Spleen (tissue), 11 donors: ENCODE measurements at regions not wholly inside any gene's neighbourhood (a gene's known extent, or its start where the extent isn't known, plus 50 kb on each side); places are given as distances from the start of the nearest gene placed in this dataset.
A peak's percentile ranks its signal among the peaks of the same experiment; 100 is the strongest.

Experiments used
- DNase-seq: peaks from one replicate; pipeline ENCODE4 v3.0.0-alpha.2; 2020
- H3K27ac ChIP-seq, 8 donors: fragments of 200-600 bp; sonication (generic) in 7 of 8; 1 replicate in 4 of 8; 2 replicates in 4 of 8; pipeline versions ENCODE4 v1.5.0 to v1.8.0; 2016 to 2021; ENCODE audit warnings: inconsistent platforms in 4 of 8, mild to moderate bottlenecking in 4 of 8, moderate library complexity in 1 of 8
- H3K27me3 ChIP-seq, 7 donors: fragments of 200-600 bp; sonication (generic) in 6 of 7; replicated peaks in 1 of 7; 1 replicate in 4 of 7; 2 replicates in 3 of 7; pipeline versions ENCODE4 v1.5.0 to v1.8.0; 2016 to 2021; ENCODE audit warnings: inconsistent platforms in 3 of 7, mild to moderate bottlenecking in 1 of 7
- H3K36me3 ChIP-seq, 6 donors: fragments of 200-600 bp; sonication (generic) in 5 of 6; 1 replicate in 4 of 6; 2 replicates in 2 of 6; pipeline versions ENCODE4 v1.5.0 to v1.8.0; 2016 to 2021; ENCODE audit warnings: inconsistent platforms in 2 of 6
- H3K4me1 ChIP-seq, 6 donors: fragments of 200-600 bp; sonication (generic) in 5 of 6; 1 replicate in 3 of 6; 2 replicates in 3 of 6; pipeline versions ENCODE4 v1.5.0 to v1.8.0; 2016 to 2021; ENCODE audit warnings: inconsistent platforms in 3 of 6
- H3K4me3 ChIP-seq, 8 donors: fragments of 200-600 bp; sonication (generic) in 7 of 8; 1 replicate in 4 of 8; 2 replicates in 4 of 8; pipeline versions ENCODE4 v1.5.0 to v1.8.0; 2016 to 2021; ENCODE audit warnings: inconsistent platforms in 4 of 8, mild to moderate bottlenecking in 4 of 8, moderate library complexity in 2 of 8
- H3K9me3 ChIP-seq, 8 donors: fragments of 200-600 bp; sonication (generic) in 7 of 8; 1 replicate in 4 of 8; 2 replicates in 4 of 8; pipeline versions ENCODE4 v1.5.0 to v1.8.0; 2016 to 2021; ENCODE audit warnings: inconsistent platforms in 4 of 8
- CTCF ChIP-seq, 11 experiments: fragments of 200-600 bp in 7 of 11; fragments of 450-650 bp in 4 of 11; sonication (generic) in 4 of 11; IDR thresholded peaks in 8 of 11; conservative IDR thresholded peaks in 3 of 11; 1 replicate in 7 of 11; 2 replicates in 4 of 11; pipeline versions ENCODE4 v1.4.0 to v1.8.0; 2016 to 2021; ENCODE audit warnings: antibody characterized with exemption in 11 of 11, inconsistent platforms in 4 of 11, mild to moderate bottlenecking in 1 of 11
- POLR2A ChIP-seq, 3 donors: fragments of 450-650 bp; IDR thresholded peaks; one replicate each; pipeline ENCODE4 v1.5.1; 2017; ENCODE audit warnings: antibody characterized with exemption in 3 of 3, mild to moderate bottlenecking in 1 of 3
- POLR2AphosphoS5 ChIP-seq, 3 donors: sonication (generic); formaldehyde crosslinking; IDR thresholded peaks; one replicate each; pipeline ENCODE4 v1.5.1; 2017; ENCODE audit warnings: antibody characterized with exemption in 3 of 3
- WGBS, 5 donors: extraction: QIAGEN DNeasy Blood & Tissue Kit in 3 of 5; methylation state at CpG; one replicate each; pipeline versions ENCODE4 v1.1.5 to v1.1.7; 2013 to 2018; 5-methylcytosine and 5-hydroxymethylcytosine counted together
- intact Hi-C: fragments of 100-400 bp; cut with DNase I; formaldehyde crosslinking; loops from one replicate; pipeline ENCODE4 v1.15.0; 2023; ENCODE audit warnings: low total_unique reads
- donor health status: healthy with polysubstance abuse.
- donor health status: DM: no; HTN: no; CAD: no; lungs with moderate emphysema.
- donor health status: DM: no; HTN: no; CAD: no.
- donor health status: Bipolar disorder and iron deficiency.
- donor health status: healthy.
- donor health status: DM: no; HTN: no; CAD: no.
- donor health status: DM: yes; HTN: yes; CAD: no.

GRCh38 chr13:107217251-107217650, 649.3 kb upstream of the ARGLU1 start:
- Histone ChIP-seq H3K9me3 (no peaks in the 10 kb centered on the region), H3K4me3 (no peak overlapping the region), H3K27me3 (no peaks in the 10 kb centered on the region), H3K27ac (no peak overlapping the region), H3K4me1 (no peaks in the 10 kb centered on the region), H3K36me3 (no peaks in the 10 kb centered on the region)
- DNase-seq = no peak
- intact Hi-C loops = no loop called here
- WGBS, 5 donors = 74 to 94% (median 86%) methylated on average over 6 of the region's 6 CpGs
- TF ChIP-seq CTCF (IDR thresholded peaks at IDR 0.05 in 8 of 11, conservative IDR thresholded peaks at IDR 0.05 in 3 of 11) = no peak
- TF ChIP-seq POLR2A (IDR thresholded peaks at IDR 0.05) = no peak
- TF ChIP-seq POLR2AphosphoS5 (IDR thresholded peaks at IDR 0.05) = no peak

GRCh38 chr13:107216046-107216755, 648.3 kb upstream of the ARGLU1 start:
- Histone ChIP-seq H3K27ac (peak overlapping the region in 1 of 8 donors; percentile 10), H3K4me3 (no peak overlapping the region), H3K4me1 (no peaks in the 10 kb centered on the region), H3K27me3 (no peaks in the 10 kb centered on the region), H3K36me3 (no peaks in the 10 kb centered on the region), H3K9me3 (no peaks in the 10 kb centered on the region)
- WGBS, 5 donors = 78 to 83% (median 83%) methylated on average over 11 of the region's 11 CpGs
- no peak for TF ChIP-seq POLR2A (IDR thresholded peaks at IDR 0.05)
- no peak for TF ChIP-seq CTCF (IDR thresholded peaks at IDR 0.05 in 8 of 11, conservative IDR thresholded peaks at IDR 0.05 in 3 of 11)
- TF ChIP-seq POLR2AphosphoS5 (IDR thresholded peaks at IDR 0.05) = no peak
- no peak for DNase-seq
- intact Hi-C loops = no loop called here

- DNase-seq = no peak
- Histone ChIP-seq H3K36me3 (no peaks in the 10 kb centered on the region), H3K9me3 (no peaks in the 10 kb centered on the region), H3K4me3 (no peak overlapping the region), H3K4me1 (peaks cover 0 to 5% (median 0%) of the 10 kb centered on the region in 6 donors), H3K27me3 (no peaks in the 10 kb centered on the region), H3K27ac (no peak overlapping the region)
- intact Hi-C loops = loop anchor here (5.0 kb wide), 1 partner anchor 441 kb away; no protein-coding TSS in a partner anchor
- TF ChIP-seq CTCF (IDR thresholded peaks at IDR 0.05 in 8 of 11, conservative IDR thresholded peaks at IDR 0.05 in 3 of 11) (peak in 10 of 11 experiments; percentile 29 to 87 (median 72)), POLR2AphosphoS5 (IDR thresholded peaks at IDR 0.05) (no peak)
- WGBS, 5 donors = 9 to 13% (median 12%) methylated on average over 8 of the region's 8 CpGs
These were observed 643.1 kb upstream of the ARGLU1 start for GRCh38 chr13:107211073-107211472.

GRCh38 chr13:107210723-107211030, 642.7 kb upstream of the ARGLU1 start:
- Histone ChIP-seq H3K36me3 (no peaks in the 10 kb centered on the region), H3K9me3 (no peaks in the 10 kb centered on the region), H3K4me1 (peaks cover 0 to 5% (median 0%) of the 10 kb centered on the region in 6 donors), H3K4me3 (no peak overlapping the region), H3K27ac (no peak overlapping the region), H3K27me3 (no peaks in the 10 kb centered on the region)
- intact Hi-C loops = loop anchor here (5.0 kb wide), 1 partner anchor 442 kb away; no protein-coding TSS in a partner anchor
- WGBS, 5 donors = 55 to 70% (median 63%) methylated on average over 7 of the region's 7 CpGs
- no peak for DNase-seq
- TF ChIP-seq POLR2A (IDR thresholded peaks at IDR 0.05) = no peak
- no peak for TF ChIP-seq CTCF (IDR thresholded peaks at IDR 0.05 in 8 of 11, conservative IDR thresholded peaks at IDR 0.05 in 3 of 11)
- TF ChIP-seq POLR2AphosphoS5 (IDR thresholded peaks at IDR 0.05) = no peak
